Gastrocnemius medialis (tissue), 4 donors: ENCODE measurements at regions not wholly inside any gene's neighbourhood (a gene's known extent, or its start where the extent isn't known, plus 50 kb on each side); places are given as distances from the start of the nearest gene placed in this dataset.

ENCODE experiments used
- POLR2A ChIP-seq, 2 donors: fragments of 450-650 bp; IDR thresholded peaks; one replicate each; pipeline ENCODE4 v1.6.1; 2017; ENCODE audit warnings: antibody characterized with exemption in 2 of 2, mild to moderate bottlenecking in 2 of 2, moderate library complexity in 2 of 2
- TF ChIP-seq, protein P1 (sequence below), 5 experiments: fragments of 450-650 bp in 3 of 5; fragments of 200-600 bp in 2 of 5; sonication (generic) in 2 of 5; IDR thresholded peaks in 4 of 5; conservative IDR thresholded peaks in 1 of 5; 1 replicate in 4 of 5; 2 replicates in 1 of 5; pipeline ENCODE4 v1.5.1; 2016 to 2019; ENCODE audit warnings: antibody characterized with exemption in 5 of 5, mild to moderate bottlenecking in 3 of 5, moderate library complexity in 3 of 5

DNA sequence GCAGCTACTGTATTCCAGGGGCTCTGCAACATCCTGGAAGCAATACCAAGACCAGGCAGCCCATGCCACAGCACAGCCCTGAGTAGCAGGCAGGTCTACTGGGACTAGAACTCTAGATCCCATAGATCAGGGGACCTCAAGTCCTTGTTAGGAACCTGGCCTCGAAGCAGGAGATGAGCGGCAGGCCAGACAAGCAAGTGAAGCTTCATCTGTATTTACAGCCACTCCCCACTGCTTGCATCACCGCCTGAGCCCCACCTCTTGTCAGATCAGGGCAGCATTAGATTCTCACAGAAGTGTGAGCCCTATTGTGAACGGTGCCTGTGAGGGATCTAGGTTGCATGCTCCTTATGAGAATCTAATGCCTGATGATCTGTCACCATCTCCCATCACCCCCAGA is 295.7 kb upstream of the TNRC6C start:
- TF ChIP-seq, protein P1, sequence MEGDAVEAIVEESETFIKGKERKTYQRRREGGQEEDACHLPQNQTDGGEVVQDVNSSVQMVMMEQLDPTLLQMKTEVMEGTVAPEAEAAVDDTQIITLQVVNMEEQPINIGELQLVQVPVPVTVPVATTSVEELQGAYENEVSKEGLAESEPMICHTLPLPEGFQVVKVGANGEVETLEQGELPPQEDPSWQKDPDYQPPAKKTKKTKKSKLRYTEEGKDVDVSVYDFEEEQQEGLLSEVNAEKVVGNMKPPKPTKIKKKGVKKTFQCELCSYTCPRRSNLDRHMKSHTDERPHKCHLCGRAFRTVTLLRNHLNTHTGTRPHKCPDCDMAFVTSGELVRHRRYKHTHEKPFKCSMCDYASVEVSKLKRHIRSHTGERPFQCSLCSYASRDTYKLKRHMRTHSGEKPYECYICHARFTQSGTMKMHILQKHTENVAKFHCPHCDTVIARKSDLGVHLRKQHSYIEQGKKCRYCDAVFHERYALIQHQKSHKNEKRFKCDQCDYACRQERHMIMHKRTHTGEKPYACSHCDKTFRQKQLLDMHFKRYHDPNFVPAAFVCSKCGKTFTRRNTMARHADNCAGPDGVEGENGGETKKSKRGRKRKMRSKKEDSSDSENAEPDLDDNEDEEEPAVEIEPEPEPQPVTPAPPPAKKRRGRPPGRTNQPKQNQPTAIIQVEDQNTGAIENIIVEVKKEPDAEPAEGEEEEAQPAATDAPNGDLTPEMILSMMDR (IDR thresholded peaks at IDR 0.05 in 4 of 5, conservative IDR thresholded peaks at IDR 0.05 in 1 of 5): no peak
- no peak for TF ChIP-seq POLR2A (IDR thresholded peaks at IDR 0.05)
